ENCODE measurements at regions not wholly inside any gene's neighbourhood (a gene's known extent, or its start where the extent isn't known, plus 50 kb on each side); places are given as distances from the start of the nearest gene placed in this dataset.

GRCh38 chr4:42710329-42710728 lies 53.4 kb upstream of the ATP8A1 start:
- no peak for DNase-seq
- no peaks in the 10 kb centered on the region for H3K36me3 Mint-ChIP-seq (ENCODE audit: low read depth)
- no peaks in the 10 kb centered on the region; the same call in 1 of the 2 replicates for H3K27me3 Mint-ChIP-seq (ENCODE audit: insufficient read depth)
- H3K4me3 Mint-ChIP-seq = no peak overlapping the region
- H3K9me3 Mint-ChIP-seq = peaks cover 31% of the 10 kb centered on the region
- H3K4me1 Mint-ChIP-seq (ENCODE audit: low read depth) = no peaks in the 10 kb centered on the region
- no peak overlapping the region for H3K27ac Mint-ChIP-seq
- no peak for TF ChIP-seq CTCF (IDR thresholded peaks at IDR 0.05)

GRCh38 chr4:42709392-42710065 lies 52.6 kb upstream of the ATP8A1 start:
- no peak overlapping the region for H3K4me3 Mint-ChIP-seq
- H3K27me3 Mint-ChIP-seq (ENCODE audit: insufficient read depth) = no peaks in the 10 kb centered on the region; the same call in 1 of the 2 replicates
- no peaks in the 10 kb centered on the region for H3K4me1 Mint-ChIP-seq (ENCODE audit: low read depth)
- no peak overlapping the region for H3K27ac Mint-ChIP-seq
- H3K9me3 Mint-ChIP-seq = peaks cover 31% of the 10 kb centered on the region
- DNase-seq = no peak
- no peak for TF ChIP-seq CTCF (IDR thresholded peaks at IDR 0.05)
- no peaks in the 10 kb centered on the region for H3K36me3 Mint-ChIP-seq (ENCODE audit: low read depth)

GRCh38 chr4:42708625-42709024 lies 51.7 kb upstream of the ATP8A1 start:
- Mint-ChIP-seq H3K27me3 (ENCODE audit: insufficient read depth) (no peaks in the 10 kb centered on the region; the same call in 1 of the 2 replicates), H3K27ac (no peak overlapping the region), H3K4me3 (no peak overlapping the region), H3K36me3 (ENCODE audit: low read depth) (no peaks in the 10 kb centered on the region), H3K9me3 (peaks cover 22% of the 10 kb centered on the region), H3K4me1 (ENCODE audit: low read depth) (no peaks in the 10 kb centered on the region)
- TF ChIP-seq CTCF (IDR thresholded peaks at IDR 0.05) = no peak
- no peak for DNase-seq

Data from HFFc6 (cell line).